Activated CD8-positive, alpha-beta memory T cell treated with anti-CD3 and anti-CD28 coated beads, Interleukin-2, amount 50 U/mL, for 4 hours (primary cell): ENCODE measurements at regions not wholly inside any gene's neighbourhood (a gene's known extent, or its start where the extent isn't known, plus 50 kb on each side); places are given as distances from the start of the nearest gene placed in this dataset.

Experiments
- DNase-seq: peaks from one replicate; pipeline ENCODE4 v3.0.0-alpha.2; 2020

GRCh38 chr2:60033325-60033724, 520.1 kb downstream of the BCL11A start:
- DNase-seq = no peak

GRCh38 chr2:60029566-60029883, 523.9 kb downstream of the BCL11A start:
- no peak for DNase-seq

GRCh38 chr2:60028849-60029565, 524.4 kb downstream of the BCL11A start:
- DNase-seq = no peak

GRCh38 chr2:60025496-60025895, 528.0 kb downstream of the BCL11A start:
- DNase-seq = no peak

- DNase-seq = no peak
These were observed 530.0 kb downstream of the BCL11A start for GRCh38 chr2:60023256-60023985.

GRCh38 chr2:60007671-60008070, 545.8 kb downstream of the BCL11A start:
- DNase-seq = no peak

- DNase-seq = no peak
These were observed 550.4 kb downstream of the BCL11A start for GRCh38 chr2:60003076-60003475.

- DNase-seq = no peak
These were observed 551.1 kb downstream of the BCL11A start for GRCh38 chr2:60002183-60002867.

GRCh38 chr2:60000686-60001085, 552.8 kb downstream of the BCL11A start:
- DNase-seq = no peak

- DNase-seq = no peak
These were observed 555.1 kb downstream of the BCL11A start for GRCh38 chr2:59998324-59998723.

GRCh38 chr2:59997371-59997770, 556.1 kb downstream of the BCL11A start:
- DNase-seq = no peak

GRCh38 chr2:59996855-59997254, 556.6 kb downstream of the BCL11A start:
- no peak for DNase-seq

GRCh38 chr2:59993726-59994125, 559.7 kb downstream of the BCL11A start:
- no peak for DNase-seq

- DNase-seq = no peak
These were observed 565.1 kb downstream of the BCL11A start for GRCh38 chr2:59988341-59988740.

GRCh38 chr2:59986511-59986910, 566.9 kb downstream of the BCL11A start:
- DNase-seq = no peak

GRCh38 chr2:59985923-59986322, 567.5 kb downstream of the BCL11A start:
- no peak for DNase-seq

- DNase-seq = no peak
These were observed 579.2 kb downstream of the BCL11A start for GRCh38 chr2:59974051-59974766.

GRCh38 chr2:59969161-59969560, 584.3 kb downstream of the BCL11A start:
- no peak for DNase-seq

GRCh38 chr2:59968441-59968840, 585.0 kb downstream of the BCL11A start:
- no peak for DNase-seq

- no peak for DNase-seq
These were observed 585.8 kb downstream of the BCL11A start for GRCh38 chr2:59967691-59968090.

GRCh38 chr2:59963157-59963556, 590.3 kb downstream of the BCL11A start:
- no peak for DNase-seq

GRCh38 chr2:59961746-59962145, 591.7 kb downstream of the BCL11A start:
- no peak for DNase-seq

- no peak for DNase-seq
These were observed 593.5 kb downstream of the BCL11A start for GRCh38 chr2:59959944-59960343.
